Nephron progenitor cell (in vitro differentiated cells): ENCODE measurements at regions not wholly inside any gene's neighbourhood (a gene's known extent, or its start where the extent isn't known, plus 50 kb on each side); places are given as distances from the start of the nearest gene placed in this dataset.

Experiments used
- DNase-seq: peaks from one replicate; pipeline ENCODE4 v3.0.0; 2021
- H3K27ac Mint-ChIP-seq: 2 replicates; pipeline ENCODE4 v1.8.0; 2021; ENCODE audit warnings: mild to moderate bottlenecking, moderate library complexity, mixed read lengths
- H3K27me3 Mint-ChIP-seq: 2 replicates; pipeline ENCODE4 v1.8.0; 2021; ENCODE audit warnings: mild to moderate bottlenecking, low read depth, mixed read lengths; ENCODE audit not compliant: poor library complexity
- H3K36me3 Mint-ChIP-seq: 2 replicates; pipeline ENCODE4 v1.8.0; 2021; ENCODE audit warnings: low read depth, mixed read lengths
- H3K4me1 Mint-ChIP-seq: 2 replicates; pipeline ENCODE4 v1.8.0; 2021; ENCODE audit warnings: mixed read lengths
- H3K4me3 Mint-ChIP-seq: 2 replicates; pipeline ENCODE4 v1.8.0; 2021; ENCODE audit warnings: mild to moderate bottlenecking, moderate library complexity, mixed read lengths
- H3K9me3 Mint-ChIP-seq: 2 replicates; pipeline ENCODE4 v1.8.0; 2021; ENCODE audit warnings: mild to moderate bottlenecking, moderate library complexity, mixed read lengths
- CTCF ChIP-seq: fragments of 200-600 bp; sonication (generic); IDR thresholded peaks from 2 replicates; pipeline ENCODE4 v1.5.0; 2021; ENCODE audit warnings: antibody characterized with exemption

GRCh38 chr5:163706053-163706771 lies 200.8 kb downstream of the MAT2B start:
- DNase-seq, result no peak
- H3K27me3 Mint-ChIP-seq, result peaks cover 9% of the 10 kb centered on the region
- H3K9me3 Mint-ChIP-seq, result no peaks in the 10 kb centered on the region
- H3K27ac Mint-ChIP-seq, result no peak overlapping the region
- H3K4me3 Mint-ChIP-seq, result no peak overlapping the region
- no peaks in the 10 kb centered on the region for H3K4me1 Mint-ChIP-seq
- TF ChIP-seq CTCF, result no peak
- H3K36me3 Mint-ChIP-seq, result no peaks in the 10 kb centered on the region

GRCh38 chr5:163712011-163712410 lies 206.6 kb downstream of the MAT2B start:
- peaks cover 22% of the 10 kb centered on the region for H3K27me3 Mint-ChIP-seq
- no peak for DNase-seq
- H3K36me3 Mint-ChIP-seq, result no peaks in the 10 kb centered on the region
- H3K4me1 Mint-ChIP-seq, result no peaks in the 10 kb centered on the region
- H3K4me3 Mint-ChIP-seq, result no peak overlapping the region
- TF ChIP-seq CTCF, result no peak
- no peaks in the 10 kb centered on the region for H3K9me3 Mint-ChIP-seq
- no peak overlapping the region for H3K27ac Mint-ChIP-seq

GRCh38 chr5:163718272-163718671 lies 212.9 kb downstream of the MAT2B start:
- Mint-ChIP-seq H3K9me3 (no peaks in the 10 kb centered on the region), H3K4me3 (no peak overlapping the region), H3K4me1 (no peaks in the 10 kb centered on the region), H3K36me3 (no peaks in the 10 kb centered on the region), H3K27ac (no peak overlapping the region), H3K27me3 (peaks cover 14% of the 10 kb centered on the region)
- no peak for DNase-seq
- TF ChIP-seq CTCF, result no peak

- TF ChIP-seq CTCF, result no peak
Measured at GRCh38 chr5:163724305-163724704, 218.9 kb downstream of the MAT2B start.

GRCh38 chr5:163727028-163727427 lies 221.6 kb downstream of the MAT2B start:
- Mint-ChIP-seq H3K36me3 (no peaks in the 10 kb centered on the region), H3K27me3 (no peaks in the 10 kb centered on the region), H3K4me1 (no peaks in the 10 kb centered on the region), H3K9me3 (no peaks in the 10 kb centered on the region), H3K27ac (no peak overlapping the region), H3K4me3 (no peak overlapping the region)
- DNase-seq, result no peak
- TF ChIP-seq CTCF, result no peak

More at GRCh38 chr5:163724305-163724704, 218.9 kb downstream of the MAT2B start:
- Mint-ChIP-seq H3K9me3 (no peaks in the 10 kb centered on the region), H3K4me3 (no peak overlapping the region), H3K27ac (no peak overlapping the region), H3K27me3 (peaks cover 3% of the 10 kb centered on the region), H3K4me1 (no peaks in the 10 kb centered on the region), H3K36me3 (no peaks in the 10 kb centered on the region)
- no peak for DNase-seq

- Mint-ChIP-seq H3K27ac (no peak overlapping the region), H3K36me3 (no peaks in the 10 kb centered on the region), H3K9me3 (no peaks in the 10 kb centered on the region), H3K27me3 (no peaks in the 10 kb centered on the region), H3K4me1 (peaks cover 8% of the 10 kb centered on the region), H3K4me3 (no peak overlapping the region)
- no peak for DNase-seq
- no peak for TF ChIP-seq CTCF
Measured at GRCh38 chr5:163730206-163730756, 224.9 kb downstream of the MAT2B start.
